Cardiac septum (tissue), 1 donor: ENCODE measurements at regions not wholly inside any gene's neighbourhood (a gene's known extent, or its start where the extent isn't known, plus 50 kb on each side); places are given as distances from the start of the nearest gene placed in this dataset.
"Not testable (repeated sequence)": the region's sequence is repeated elsewhere in the genome, so short reads cannot be mapped to it uniquely, and the experiment has no call there.

ENCODE experiments used
- DNase-seq: peaks from one replicate; pipeline ENCODE4 v3.0.0-alpha.2; 2020; ENCODE audit warnings: low spot score
- intact Hi-C: fragments of 100-400 bp; cut with DNase I; formaldehyde crosslinking; loops from one replicate; pipeline ENCODE4 v1.14.0; 2022
- donor health status: DM: no; HTN: no; CAD: no.

DNA sequence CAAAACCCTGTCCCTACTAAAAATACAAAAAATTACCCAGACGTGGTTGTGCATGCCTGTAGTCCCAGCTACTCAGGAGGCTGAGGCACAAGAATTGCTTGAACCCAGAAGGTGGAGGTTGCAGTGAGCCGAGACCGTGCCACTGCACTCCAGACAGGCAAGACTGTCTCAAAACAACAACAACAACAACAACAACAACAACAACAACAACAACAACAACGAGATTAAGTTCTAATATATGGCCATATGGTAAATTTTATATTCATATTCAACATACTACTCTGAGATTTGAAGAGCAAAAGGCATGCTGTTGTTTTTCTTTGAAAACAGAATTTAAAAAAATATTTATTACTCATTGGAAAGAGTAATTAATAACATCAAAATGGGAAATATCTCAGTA, 80.2 kb upstream of the CD28 start:
- intact Hi-C loops, DNase-seq: not testable (repeated sequence)

DNA sequence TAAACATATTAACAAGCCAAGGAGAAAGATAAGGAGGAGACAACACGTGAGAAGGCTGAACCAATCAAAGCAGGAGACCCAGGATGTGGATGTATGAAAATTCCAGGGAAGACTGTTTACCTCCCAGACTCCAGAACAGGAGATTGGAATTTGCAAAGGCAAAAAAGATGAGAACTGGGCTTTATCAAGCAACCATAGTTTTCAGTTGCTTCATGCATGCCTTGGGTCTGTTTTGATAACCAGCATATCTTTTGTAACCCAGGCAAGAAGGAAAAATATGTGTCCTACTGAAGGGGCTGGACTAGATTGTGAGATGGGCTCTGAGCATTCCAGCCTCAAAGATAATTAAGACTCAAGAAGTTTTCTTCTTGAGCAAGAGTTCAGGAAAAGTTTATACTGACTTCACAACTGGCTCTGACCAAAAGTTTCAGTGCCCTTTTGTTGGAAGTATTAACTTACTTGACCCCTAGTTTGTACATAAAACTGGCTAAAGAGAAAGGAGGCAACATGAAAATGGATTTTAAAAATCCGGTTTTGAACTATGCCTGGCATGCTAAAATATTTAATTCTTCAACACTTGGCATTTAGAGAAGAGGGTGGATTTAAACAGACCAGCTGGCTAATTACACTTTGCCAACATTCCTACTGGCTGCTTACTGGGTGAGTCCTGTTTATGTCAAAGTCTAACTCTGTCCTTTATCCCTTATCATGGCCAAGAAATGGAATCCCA, 79.3 kb upstream of the CD28 start:
- intact Hi-C loops = no loop called here
- DNase-seq = no peak

DNA sequence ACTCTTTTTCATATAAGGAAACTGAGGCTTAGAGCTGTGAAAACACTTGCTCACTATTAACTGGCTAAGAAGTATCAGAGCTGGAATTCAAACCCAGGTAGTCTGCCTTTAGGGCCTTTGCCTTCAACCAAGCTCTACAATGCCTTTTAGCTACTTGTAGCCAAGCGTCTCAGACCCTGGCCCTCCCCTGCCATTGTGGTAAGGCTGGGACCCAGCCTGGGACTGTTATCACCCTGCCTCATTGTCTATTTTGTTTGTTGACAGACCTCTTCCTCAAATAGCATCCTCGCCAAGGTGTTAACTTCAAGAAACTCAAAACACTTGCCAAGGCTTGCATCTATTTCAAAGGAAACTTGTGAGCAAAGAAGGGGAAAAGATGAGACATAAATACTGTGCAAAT, 76.7 kb upstream of the CD28 start:
- intact Hi-C loops = no loop called here
- no peak for DNase-seq

GRCh38 chr2:203631068-203631757, 75.2 kb upstream of the CD28 start:
- no peak for DNase-seq
- intact Hi-C loops = no loop called here

GRCh38 chr2:203636588-203637470, 69.6 kb upstream of the CD28 start:
- intact Hi-C loops = no loop called here
- no peak for DNase-seq

- intact Hi-C loops = no loop called here
- no peak for DNase-seq
Observed at GRCh38 chr2:203637471-203638167, 68.8 kb upstream of the CD28 start.

- intact Hi-C loops, DNase-seq: not testable (repeated sequence)
Observed at GRCh38 chr2:203641865-203642264, 64.6 kb upstream of the CD28 start.

- DNase-seq, intact Hi-C loops: not testable (repeated sequence)
Observed at GRCh38 chr2:203642841-203643240, 63.6 kb upstream of the CD28 start.

DNA sequence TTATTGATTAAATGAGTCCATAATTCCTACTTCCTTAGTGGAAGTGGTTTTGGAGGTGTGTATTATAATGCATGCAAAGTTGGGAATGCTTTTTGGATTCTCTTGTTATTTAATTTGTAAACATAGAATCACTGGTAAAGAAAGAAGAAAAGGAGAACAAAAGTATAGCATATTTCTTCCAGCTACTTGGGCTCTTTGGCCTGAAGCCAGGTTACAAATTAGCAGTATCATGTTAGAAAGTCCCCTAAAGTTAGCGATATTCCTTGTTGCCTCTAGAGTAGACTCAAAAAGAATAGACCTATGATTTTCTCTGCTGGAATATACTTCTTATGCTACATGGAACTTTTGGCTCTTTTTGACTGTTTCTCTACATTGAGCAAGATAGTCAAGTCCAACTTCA, 60.6 kb upstream of the CD28 start:
- DNase-seq = no peak
- intact Hi-C loops = loop anchor here (5.0 kb wide), 1 partner anchor 109 kb away; the partner anchor contains the start of gene RAPH1

- DNase-seq = no peak
- intact Hi-C loops = loop anchor here (5.0 kb wide), 1 partner anchor 109 kb away; the partner anchor contains the start of gene RAPH1
Observed at GRCh38 chr2:203646266-203646864, 60.1 kb upstream of the CD28 start.

- no peak for DNase-seq
- intact Hi-C loops = loop anchor here (5.0 kb wide), 1 partner anchor 110 kb away; the partner anchor contains the start of gene RAPH1
Observed at GRCh38 chr2:203646961-203647360, 59.5 kb upstream of the CD28 start.

GRCh38 chr2:203647579-203647978, 58.9 kb upstream of the CD28 start:
- no peak for DNase-seq
- intact Hi-C loops = loop anchor here (5.0 kb wide), 1 partner anchor 110 kb away; the partner anchor contains the start of gene RAPH1

DNA sequence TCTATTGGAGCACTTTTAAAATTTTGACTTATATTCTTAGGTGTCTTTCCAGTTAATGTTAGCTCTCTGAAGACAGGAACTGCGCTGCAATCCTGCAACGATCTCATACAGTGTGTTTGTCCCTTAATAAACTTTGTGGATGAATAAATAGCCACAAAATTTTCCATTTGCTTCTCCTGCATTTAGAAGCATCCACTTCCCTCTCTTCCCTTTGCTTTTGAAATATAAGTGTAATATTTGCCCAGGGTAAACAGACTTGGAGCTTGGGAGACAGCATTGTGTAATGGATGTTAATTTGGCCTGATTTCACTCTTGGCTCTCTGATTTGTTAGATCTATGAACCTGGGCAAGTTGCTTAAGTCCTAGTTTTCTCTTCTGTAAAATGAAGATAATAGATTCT, 58.2 kb upstream of the CD28 start:
- intact Hi-C loops = loop anchor here (5.0 kb wide), 1 partner anchor 111 kb away; the partner anchor contains the start of gene RAPH1
- no peak for DNase-seq

- DNase-seq = no peak
- intact Hi-C loops = loop anchor here (5.0 kb wide), 1 partner anchor 112 kb away; the partner anchor contains the start of gene RAPH1
Observed at GRCh38 chr2:203649176-203649814, 57.1 kb upstream of the CD28 start.

- intact Hi-C loops = loop anchor here (5.0 kb wide), 1 partner anchor 159 kb away; no protein-coding TSS in a partner anchor
- DNase-seq = no peak
Observed at GRCh38 chr2:203650860-203651613, 55.4 kb upstream of the CD28 start.

DNA sequence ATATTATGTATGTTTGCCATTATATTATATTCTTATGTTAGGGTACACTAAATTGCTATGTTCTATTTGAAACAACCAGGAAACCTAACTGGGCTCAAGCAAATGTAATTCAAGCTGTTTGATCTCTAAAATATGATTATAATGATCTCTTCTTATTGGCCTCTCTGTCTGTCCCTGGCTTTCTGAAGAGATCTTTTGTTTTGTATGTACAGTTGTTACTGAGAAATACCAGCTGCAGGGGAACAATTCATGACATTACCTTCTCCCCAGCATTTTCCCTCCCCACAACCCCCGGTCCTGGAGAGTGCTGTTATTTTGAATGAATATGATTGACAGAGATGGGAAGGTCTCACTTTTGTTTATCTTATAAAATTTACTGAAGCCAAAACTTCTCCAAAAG, 54.8 kb upstream of the CD28 start:
- intact Hi-C loops = loop anchor here (5.0 kb wide), 1 partner anchor 159 kb away; no protein-coding TSS in a partner anchor
- DNase-seq = no peak

- DNase-seq = no peak
- intact Hi-C loops = loop anchor here (5.0 kb wide), 1 partner anchor 163 kb away; no protein-coding TSS in a partner anchor
Observed at GRCh38 chr2:203654826-203655225, 51.6 kb upstream of the CD28 start.
